NCI-H187 (cell line): ENCODE measurements at regions not wholly inside any gene's neighbourhood (a gene's known extent, or its start where the extent isn't known, plus 50 kb on each side); places are given as distances from the start of the nearest gene placed in this dataset.
"Not testable (repeated sequence)": the region's sequence is repeated elsewhere in the genome, so short reads cannot be mapped to it uniquely, and the experiment has no call there.

Experiments
- DNase-seq, 2 experiments: peaks; one replicate each; lab custom pipeline; 2025; lab: John Stamatoyannopoulos, UW

DNA sequence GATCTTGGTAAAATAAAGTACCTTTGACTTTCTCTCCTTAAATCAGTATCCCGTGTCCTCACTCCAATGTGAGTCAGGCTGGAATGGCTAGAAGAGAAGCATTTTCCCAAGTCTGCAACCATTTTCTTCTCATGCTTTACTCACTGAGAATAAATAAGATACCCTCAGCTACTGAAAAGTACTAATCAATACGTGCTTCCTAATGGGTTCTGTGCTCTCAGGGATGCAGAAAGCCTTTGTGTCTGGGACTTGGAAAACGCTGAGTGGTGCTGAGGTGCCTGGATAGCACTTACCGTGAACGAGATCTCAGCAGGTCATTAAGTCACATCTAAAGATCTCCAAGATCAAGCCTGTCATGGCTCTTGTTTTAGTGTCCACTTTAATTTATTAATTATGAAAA is 672.3 kb upstream of the C16orf82 start:
- no peak for DNase-seq

GRCh38 chr16:26395700-26396099 is 671.0 kb upstream of the C16orf82 start:
- no peak for DNase-seq

DNA sequence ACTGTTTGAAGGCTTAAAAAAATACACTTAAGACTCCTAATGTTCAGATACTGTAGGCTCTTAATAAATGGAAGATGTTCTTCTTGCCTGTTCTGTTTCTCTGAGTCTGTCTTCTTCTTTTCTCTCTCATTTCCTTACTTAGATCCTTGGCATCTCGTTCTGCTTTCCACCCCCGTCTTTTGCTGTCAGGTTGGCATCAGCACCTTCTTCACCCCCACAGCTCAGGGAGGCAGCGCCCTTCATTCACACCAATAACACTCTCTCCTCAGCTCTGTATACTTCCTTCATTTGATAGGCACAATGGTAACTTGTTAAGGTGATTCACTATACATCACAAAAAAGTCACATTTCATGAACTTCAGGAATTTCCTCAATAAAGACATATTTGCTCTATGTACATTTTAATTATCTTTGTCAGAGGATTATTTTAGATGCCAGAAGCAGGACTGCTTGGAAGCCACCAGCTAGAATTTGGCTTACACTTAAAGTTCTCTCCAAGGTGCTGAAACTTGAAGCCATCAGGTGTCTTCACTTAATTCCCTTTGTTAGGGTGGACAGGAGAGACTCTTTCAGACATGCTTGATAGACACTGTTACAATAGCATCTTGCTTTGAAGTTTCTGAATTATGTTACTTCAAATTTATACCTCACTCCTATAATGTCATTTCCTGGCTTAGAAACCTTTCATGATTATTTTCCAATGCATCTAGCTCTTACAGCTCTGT is 670.1 kb upstream of the C16orf82 start:
- DNase-seq, result no peak

GRCh38 chr16:26413780-26414179 is 652.9 kb upstream of the C16orf82 start:
- no peak for DNase-seq

GRCh38 chr16:26419458-26419857 is 647.3 kb upstream of the C16orf82 start:
- not testable (repeated sequence) for DNase-seq

DNA sequence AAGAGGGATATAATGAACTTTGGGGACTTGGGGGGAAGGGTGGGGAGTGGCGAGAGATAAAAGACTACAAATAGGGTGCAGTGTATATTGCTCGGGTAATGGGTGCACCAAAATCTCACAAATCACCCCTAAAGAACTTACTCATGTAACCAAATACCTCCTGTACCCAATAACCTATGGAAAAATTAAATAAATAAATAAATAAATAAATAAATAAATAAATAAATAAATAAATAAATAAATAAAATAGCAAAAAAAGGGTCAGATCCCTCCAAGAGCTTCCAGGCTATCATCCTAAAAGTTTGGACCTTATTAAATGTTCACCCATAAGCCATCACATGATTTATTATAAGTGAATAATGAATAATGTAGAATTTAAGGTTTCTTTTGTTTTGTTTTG is 636.1 kb upstream of the C16orf82 start:
- no peak for DNase-seq

GRCh38 chr16:26433807-26434206 is 632.9 kb upstream of the C16orf82 start:
- no peak for DNase-seq

DNA sequence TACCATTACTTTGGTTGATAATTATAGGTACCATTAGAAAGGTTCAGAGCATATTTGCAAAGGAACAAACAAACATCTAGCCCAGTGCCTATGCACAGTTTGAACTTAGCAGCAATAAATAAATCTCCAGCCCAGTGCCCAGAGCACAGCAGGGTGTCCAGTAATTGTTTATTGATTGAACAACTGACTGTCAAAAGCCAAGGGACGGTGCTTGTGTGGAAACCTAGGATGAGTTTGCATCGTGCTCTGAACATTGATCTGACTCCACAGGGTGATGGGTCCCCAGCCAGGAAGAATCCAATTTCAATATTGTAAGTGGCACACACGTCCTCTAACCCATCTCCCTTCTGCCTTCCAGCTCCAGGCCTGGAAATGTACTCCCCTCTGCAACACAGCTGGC is 625.5 kb upstream of the C16orf82 start:
- peak in 1 of 2 experiments; percentile 1 for DNase-seq

DNA sequence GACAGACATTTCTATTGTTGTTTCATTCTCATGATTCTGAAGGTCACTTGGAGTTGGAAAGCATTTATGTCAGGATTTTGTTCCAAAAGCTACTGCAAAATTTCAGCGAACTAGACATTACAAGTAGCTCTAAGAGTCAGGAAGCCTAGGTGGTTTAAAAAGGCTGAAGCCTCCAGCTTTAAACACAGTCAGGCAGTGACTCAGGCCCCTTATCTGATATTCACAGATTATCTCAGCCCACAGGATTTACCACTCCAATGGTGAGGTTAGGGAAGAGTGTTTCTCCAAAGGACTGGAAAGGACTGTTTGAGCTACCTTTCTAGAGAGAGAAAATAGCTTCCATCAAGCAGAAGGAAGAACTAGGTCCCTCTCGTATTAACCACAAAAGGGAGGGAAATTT is 624.4 kb upstream of the C16orf82 start:
- DNase-seq, result no peak

- DNase-seq, result no peak
Observed at GRCh38 chr16:26447570-26447969, 619.2 kb upstream of the C16orf82 start.

DNA sequence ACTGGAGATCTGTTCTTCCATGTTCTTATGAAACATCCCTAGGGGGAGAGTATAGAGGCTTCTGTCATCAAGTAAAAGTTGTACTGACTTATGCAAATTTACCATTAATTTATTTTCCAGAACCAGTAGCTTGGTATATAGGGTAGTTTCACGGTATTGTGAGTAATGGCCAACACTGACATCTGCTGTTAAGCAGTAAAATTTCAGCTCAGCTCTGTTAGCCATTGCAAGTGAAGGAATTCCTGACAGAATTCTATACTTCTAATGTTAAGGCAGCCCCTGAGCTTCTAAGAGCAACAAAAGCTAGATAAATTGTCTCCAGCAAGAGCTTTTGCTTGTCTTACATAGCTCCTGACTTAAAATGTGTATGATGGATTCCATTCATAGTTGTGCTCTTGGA is 613.5 kb upstream of the C16orf82 start:
- no peak for DNase-seq

DNA sequence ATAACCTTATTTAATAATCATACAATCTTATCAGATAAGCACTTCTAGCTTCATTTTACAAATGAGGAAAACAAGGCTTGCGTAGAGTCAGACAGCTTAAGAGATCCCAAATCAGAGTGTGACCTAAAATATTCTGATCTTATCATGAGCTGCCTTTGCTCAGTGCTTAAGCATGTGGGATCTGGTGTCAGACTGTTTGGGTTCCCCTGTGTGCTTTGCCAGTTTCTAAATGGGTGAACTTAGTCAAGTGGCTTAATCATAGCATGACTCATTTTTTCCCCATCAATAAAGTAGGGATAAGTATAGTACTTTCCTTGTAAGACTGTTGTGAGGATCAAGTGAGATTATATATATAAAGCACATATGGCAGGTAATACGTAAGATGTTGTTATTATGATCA is 612.6 kb upstream of the C16orf82 start:
- no peak for DNase-seq

- no peak for DNase-seq
Observed at GRCh38 chr16:26456074-26456473, 610.7 kb upstream of the C16orf82 start.

- no peak for DNase-seq
Observed at GRCh38 chr16:26457095-26457494, 609.6 kb upstream of the C16orf82 start.

DNA sequence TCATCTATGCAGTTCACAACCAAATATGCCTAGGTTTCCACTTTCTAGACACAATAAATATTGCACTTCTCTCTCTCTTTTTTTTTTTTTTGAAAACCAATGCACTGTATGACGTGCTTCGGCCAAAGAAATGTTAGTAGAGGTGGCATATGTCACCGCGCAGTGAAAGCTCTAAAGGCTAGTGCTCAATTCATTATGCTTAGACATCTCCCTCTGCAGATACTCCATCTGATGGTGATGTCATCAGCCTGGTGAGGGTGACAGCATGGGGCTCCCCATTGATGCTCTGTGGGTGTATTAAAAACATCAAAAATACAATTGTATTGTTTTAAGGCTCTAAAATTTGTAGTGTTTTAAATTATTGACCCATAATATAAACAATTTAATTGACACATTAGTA is 608.8 kb upstream of the C16orf82 start:
- no peak for DNase-seq

DNA sequence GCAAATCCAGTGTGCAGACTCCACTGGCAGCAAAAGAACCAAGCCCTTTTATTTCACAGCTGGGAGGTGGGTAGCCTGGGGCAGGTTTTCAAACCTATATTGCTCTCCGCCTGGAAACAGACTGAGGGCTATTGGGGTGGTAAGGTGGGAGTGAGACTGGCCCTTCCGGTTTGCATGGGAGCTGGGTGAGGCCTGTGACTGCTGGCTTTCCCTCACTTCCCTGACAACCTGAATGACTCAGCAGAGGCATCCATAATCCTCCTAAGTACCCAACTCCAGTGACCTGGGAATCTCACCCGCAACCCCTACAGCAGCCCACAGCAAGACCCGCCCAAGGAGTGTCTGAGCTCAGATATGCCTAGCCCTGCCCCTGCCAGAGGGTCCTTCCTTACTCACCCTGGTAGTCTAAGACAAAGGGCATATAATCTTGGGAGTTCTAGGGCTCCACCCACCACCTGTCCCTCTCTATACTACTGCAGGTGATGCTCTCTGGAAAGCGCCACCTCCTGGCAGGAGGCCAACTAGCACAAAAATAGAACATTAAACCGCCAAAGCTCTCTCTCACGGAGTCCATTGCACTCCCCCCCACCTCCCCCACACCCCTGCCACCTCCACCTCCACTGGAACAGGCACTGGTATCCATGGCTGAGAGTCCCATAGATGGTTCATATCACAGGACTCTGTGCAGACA is 602.0 kb upstream of the C16orf82 start:
- no peak for DNase-seq

DNA sequence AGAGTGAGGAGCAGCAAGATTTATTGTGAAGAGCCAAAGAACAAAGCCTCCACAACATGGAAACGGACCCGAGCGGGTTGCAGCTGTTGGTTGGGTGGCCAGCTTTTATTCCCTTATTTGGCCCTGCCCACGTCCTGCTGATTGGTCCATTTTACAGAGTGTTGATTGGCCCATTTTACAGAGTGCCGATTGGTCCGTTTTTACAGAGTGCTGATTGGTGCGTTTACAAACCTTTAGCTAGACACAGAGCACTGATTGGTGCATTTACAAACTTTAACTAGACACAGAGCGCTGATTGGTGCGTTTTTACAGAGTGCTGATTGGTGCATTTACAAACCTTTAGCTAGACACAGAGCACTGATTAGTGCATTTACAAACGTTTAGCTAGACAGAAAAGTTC is 592.3 kb upstream of the C16orf82 start:
- not testable (repeated sequence) for DNase-seq

- DNase-seq, result no peak
Observed at GRCh38 chr16:26475596-26475995, 591.1 kb upstream of the C16orf82 start.

DNA sequence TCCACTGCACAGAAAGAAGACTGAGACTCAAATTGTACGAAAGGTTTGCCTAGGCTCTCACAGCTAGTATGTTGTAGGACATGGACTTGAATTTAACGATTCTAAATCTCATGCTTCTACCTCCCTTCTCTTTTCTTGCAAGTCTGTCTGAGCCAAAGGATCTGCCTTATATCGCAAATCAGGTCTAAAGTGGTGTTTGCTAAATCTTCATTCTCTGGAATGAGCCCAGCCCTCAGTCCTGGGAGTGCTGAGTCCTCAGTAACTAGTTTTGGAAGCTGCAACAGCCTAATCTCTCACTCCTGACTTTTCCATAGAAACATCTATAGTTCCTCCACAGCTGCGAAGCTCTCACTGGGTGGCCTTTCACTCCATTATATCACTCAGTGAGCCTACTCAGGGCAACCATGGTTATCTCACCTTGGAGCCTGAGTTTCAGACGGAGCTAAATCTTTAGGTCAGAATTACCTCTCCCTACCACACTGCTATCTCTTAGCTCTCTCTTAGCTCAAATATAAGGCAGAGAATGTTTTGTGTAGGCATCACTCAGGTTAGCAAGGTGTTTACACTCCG is 575.5 kb upstream of the C16orf82 start:
- DNase-seq, result no peak

GRCh38 chr16:26491962-26492361 is 574.8 kb upstream of the C16orf82 start:
- no peak for DNase-seq

- DNase-seq, result no peak
Observed at GRCh38 chr16:26493751-26494150, 573.0 kb upstream of the C16orf82 start.

- no peak for DNase-seq
Observed at GRCh38 chr16:26497896-26498295, 568.8 kb upstream of the C16orf82 start.

DNA sequence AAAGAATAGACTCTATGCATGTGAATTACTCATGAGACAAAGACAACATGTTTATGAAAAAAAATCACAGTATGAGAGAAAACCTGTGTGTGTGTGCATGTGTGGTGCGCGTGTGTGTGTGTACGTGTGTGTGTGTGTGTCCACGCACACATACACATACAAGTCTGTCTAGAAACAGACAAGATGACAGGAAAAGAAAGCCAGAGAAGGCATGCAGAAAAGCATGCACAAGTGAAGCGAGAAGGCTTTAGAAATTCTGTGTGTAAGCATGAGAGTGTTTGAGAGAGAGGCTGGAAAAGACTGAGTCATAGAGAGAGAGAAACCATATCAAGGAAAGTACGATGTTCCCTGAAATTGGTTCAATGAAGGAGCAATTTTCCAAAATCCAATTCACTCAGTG is 566.4 kb upstream of the C16orf82 start:
- no peak for DNase-seq
